T-helper 17 cell (primary cell): ENCODE measurements at regions not wholly inside any gene's neighbourhood (a gene's known extent, or its start where the extent isn't known, plus 50 kb on each side); places are given as distances from the start of the nearest gene placed in this dataset.

Source experiments
- ATAC-seq: fragments of 150-1000 bp; cut with Tn5 transposase; 2 replicates; pipeline ENCODE4 v1.10.0; 2021; ENCODE audit warnings: mild to moderate bottlenecking, moderate library complexity
- DNase-seq, 3 donors: peaks; one replicate each; pipeline versions ENCODE4 v3.0.0 to v3.0.0-alpha.2; 2020 to 2021
- H3K9me3 ChIP-seq: one replicate; pipeline ENCODE4 v1.7.0; 2013; ENCODE audit warnings: low read length, mild to moderate bottlenecking; ENCODE audit not compliant: control insufficient read depth, poor library complexity, severe bottlenecking
- H3K27ac Mint-ChIP-seq: one replicate; pipeline ENCODE4 v1.8.0; 2022; ENCODE audit warnings: mild to moderate bottlenecking, moderate library complexity, mixed read lengths
- H3K27me3 Mint-ChIP-seq: one replicate; pipeline ENCODE4 v1.8.0; 2022; ENCODE audit warnings: mixed read lengths
- H3K36me3 Mint-ChIP-seq: one replicate; pipeline ENCODE4 v1.8.0; 2022; ENCODE audit warnings: low read depth, mixed read lengths
- H3K4me1 Mint-ChIP-seq: one replicate; pipeline ENCODE4 v1.8.0; 2022; ENCODE audit warnings: mild to moderate bottlenecking, mixed read lengths
- H3K4me3 Mint-ChIP-seq: one replicate; pipeline ENCODE4 v1.8.0; 2022; ENCODE audit warnings: mild to moderate bottlenecking, moderate library complexity, mixed read lengths

DNA sequence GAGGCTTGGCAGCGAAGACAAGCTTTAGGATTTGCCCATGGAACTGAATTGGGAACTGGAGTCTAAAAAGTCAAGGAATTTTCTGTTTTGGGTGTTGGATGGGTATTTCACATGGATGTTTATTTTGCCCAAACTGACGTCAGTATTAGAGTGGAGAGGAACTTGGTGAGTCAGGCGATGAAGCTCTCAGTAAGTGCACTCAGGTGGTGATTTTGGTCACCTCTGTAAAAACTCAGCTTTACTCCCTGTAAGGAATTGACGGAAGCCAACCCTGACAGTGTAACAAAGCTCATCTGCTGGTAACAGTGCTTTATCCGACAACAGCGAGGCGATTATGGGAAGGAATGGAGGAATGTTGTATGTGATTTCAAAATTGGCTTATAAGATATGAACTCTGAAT lies 77.0 kb upstream of the PGRMC2 start:
- Mint-ChIP-seq H3K4me3 (no peak overlapping the region), H3K27me3 (no peaks in the 10 kb centered on the region), H3K27ac (no peak overlapping the region)

DNA sequence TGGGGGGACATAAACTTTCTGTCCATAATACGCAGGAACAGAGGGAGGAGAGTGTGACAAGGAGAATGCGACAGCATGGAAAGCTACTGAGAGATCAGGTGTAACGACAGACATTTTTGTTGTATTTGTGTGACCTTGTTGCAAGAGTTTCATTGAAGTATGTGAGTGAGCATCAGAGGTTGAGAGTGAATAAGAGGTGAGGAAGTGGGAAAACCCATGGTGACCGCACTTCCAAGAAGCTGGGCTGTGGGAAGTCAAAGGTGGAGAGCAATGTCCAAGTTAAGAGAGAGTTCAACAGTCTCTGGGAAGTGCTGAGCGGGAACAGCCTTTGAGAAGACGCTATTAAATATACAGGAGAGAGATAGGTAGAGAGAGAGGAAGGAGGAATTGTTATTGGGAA lies 76.4 kb upstream of the PGRMC2 start:
- DNase-seq (no peak), ATAC-seq (no peak)
- H3K9me3 ChIP-seq = no peaks in the 10 kb centered on the region
- no peaks in the 10 kb centered on the region for H3K4me1 Mint-ChIP-seq
- H3K4me3 Mint-ChIP-seq = no peak overlapping the region
- peaks cover 5% of the 10 kb centered on the region for H3K36me3 Mint-ChIP-seq
- H3K27me3 Mint-ChIP-seq = no peaks in the 10 kb centered on the region
- no peak overlapping the region for H3K27ac Mint-ChIP-seq

More for the DNA sequence above, 77.0 kb upstream of the PGRMC2 start:
- Mint-ChIP-seq H3K4me1 (no peaks in the 10 kb centered on the region), H3K36me3 (peaks cover 5% of the 10 kb centered on the region)
- DNase-seq (no peak), ATAC-seq (no peak)
- no peaks in the 10 kb centered on the region for H3K9me3 ChIP-seq

DNA sequence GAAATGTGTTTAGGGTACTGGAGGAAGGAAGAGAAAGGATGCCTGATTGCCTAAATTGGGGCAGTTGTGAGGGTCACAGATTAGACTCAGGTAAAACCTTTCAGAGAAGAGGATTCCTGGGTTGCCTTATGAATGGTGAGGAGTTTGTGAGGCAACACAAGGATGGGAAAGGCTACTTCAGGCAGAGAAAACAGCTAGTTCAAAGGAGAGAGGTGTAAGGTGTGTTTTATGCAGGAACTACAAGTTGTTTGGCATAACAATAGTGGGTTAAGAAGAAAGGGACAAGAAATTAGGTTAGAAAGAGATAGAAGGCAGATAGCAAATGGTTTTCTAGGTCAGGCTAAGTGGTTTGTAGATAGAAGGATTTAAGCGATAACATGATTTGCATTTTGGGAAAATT lies 75.1 kb upstream of the PGRMC2 start:
- Mint-ChIP-seq H3K4me1 (no peaks in the 10 kb centered on the region), H3K4me3 (no peak overlapping the region), H3K27me3 (no peaks in the 10 kb centered on the region), H3K27ac (no peak overlapping the region), H3K36me3 (peaks cover 5% of the 10 kb centered on the region)
- DNase-seq (no peak), ATAC-seq (no peak)
- no peaks in the 10 kb centered on the region for H3K9me3 ChIP-seq

DNA sequence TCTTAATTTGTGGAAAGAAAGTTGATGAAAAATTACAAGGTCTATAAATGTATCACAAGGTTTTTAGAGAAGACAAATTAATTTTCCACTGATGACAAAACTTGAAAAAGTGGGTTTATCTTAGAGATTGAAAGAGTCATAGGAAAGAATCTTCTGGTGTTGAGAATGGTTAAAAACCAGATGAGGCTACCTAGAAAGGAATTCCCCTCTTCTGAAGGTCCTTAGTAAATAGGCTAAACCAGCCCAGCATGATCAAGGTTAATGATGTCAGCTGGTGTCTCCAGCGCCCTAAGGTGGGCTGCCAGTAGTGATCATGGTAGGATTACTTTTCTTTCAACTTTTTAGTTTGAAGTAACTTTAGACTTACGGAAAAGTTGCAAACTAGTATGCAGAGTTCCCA lies 71.8 kb upstream of the PGRMC2 start:
- H3K27ac Mint-ChIP-seq = no peak overlapping the region
- peaks cover 3% of the 10 kb centered on the region for H3K36me3 Mint-ChIP-seq
- H3K9me3 ChIP-seq = no peaks in the 10 kb centered on the region
- H3K4me1 Mint-ChIP-seq = peaks cover 2% of the 10 kb centered on the region
- H3K27me3 Mint-ChIP-seq = no peaks in the 10 kb centered on the region
- DNase-seq (no peak), ATAC-seq (no peak)
- H3K4me3 Mint-ChIP-seq = no peak overlapping the region

DNA sequence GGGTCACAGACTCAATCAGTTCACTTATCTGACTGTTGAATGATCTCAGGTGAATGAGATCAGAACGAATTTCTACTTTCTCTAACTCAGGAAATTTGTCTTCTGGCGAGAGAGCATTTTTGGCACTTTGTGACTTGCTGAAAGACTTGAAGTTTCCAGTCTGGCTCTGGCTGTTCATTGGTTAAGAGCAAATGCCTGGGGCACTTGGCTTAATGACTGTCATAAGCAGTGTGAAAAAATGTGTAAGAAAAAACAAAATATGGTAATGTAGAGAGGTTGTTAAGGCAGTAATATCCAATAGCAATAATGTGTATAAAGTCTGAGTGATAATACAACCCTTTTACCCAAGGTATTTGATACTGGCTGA lies 71.3 kb upstream of the PGRMC2 start:
- no peak overlapping the region for H3K27ac Mint-ChIP-seq
- H3K36me3 Mint-ChIP-seq = peaks cover 3% of the 10 kb centered on the region
- no peaks in the 10 kb centered on the region for H3K27me3 Mint-ChIP-seq
- ATAC-seq (no peak), DNase-seq (no peak)
- peaks cover 2% of the 10 kb centered on the region for H3K4me1 Mint-ChIP-seq
- H3K4me3 Mint-ChIP-seq = no peak overlapping the region
- no peaks in the 10 kb centered on the region for H3K9me3 ChIP-seq

DNA sequence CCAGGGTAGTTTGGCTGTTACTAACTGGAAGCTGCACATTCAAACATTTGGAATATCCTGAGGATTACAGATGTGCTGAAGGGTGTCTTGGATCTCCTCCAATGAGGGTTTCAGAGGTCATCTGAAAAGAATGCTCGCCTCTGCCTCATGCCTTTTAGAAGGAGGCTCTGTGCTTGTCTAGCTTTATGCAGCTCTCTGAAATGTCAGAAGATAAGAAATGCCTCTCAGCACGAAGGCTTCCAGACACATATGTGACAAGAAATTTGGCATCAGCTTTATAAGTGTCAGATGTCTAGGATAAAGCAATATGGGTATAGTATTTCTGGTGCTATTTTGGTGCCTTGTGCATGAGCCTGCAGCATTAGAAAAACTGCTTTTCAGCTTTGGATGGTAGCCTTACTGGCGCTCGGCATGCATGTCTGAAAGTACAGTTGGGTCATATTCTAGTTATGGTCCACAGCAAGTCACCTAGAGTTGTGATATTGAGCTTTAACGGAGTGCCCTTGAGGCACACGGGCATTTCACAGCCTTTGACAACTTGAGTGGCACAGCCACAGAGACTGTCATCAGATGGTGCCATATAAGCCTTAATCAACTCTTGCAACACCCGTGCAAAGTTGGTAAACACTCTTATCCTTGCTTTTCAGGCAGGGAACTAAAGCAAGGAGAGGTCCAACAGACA lies 70.8 kb upstream of the PGRMC2 start:
- Mint-ChIP-seq H3K27me3 (no peaks in the 10 kb centered on the region), H3K27ac (no peak overlapping the region), H3K36me3 (peaks cover 3% of the 10 kb centered on the region), H3K4me1 (peaks cover 2% of the 10 kb centered on the region), H3K4me3 (no peak overlapping the region)
- ATAC-seq (no peak), DNase-seq (no peak)
- no peaks in the 10 kb centered on the region for H3K9me3 ChIP-seq

DNA sequence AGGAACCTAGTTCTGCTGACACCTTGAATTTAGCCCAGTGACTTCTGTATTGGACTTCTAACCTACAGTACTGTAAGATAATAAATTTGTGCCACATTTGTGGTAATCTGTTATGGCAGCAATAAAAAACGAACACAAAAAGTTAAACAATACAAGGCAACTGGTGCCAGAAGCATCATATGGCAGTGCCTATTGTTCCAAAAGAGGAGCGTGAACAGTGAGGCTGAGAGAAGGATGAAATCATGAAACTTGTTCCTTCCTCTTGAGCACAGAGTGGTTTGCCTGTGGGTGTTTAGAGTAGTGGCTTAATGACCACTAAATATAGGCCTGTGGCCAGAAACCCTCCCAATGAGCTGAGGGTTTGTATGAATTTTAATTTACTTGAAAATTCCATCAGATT lies 69.7 kb upstream of the PGRMC2 start:
- H3K4me1 Mint-ChIP-seq = peaks cover 2% of the 10 kb centered on the region
- H3K36me3 Mint-ChIP-seq = peaks cover 3% of the 10 kb centered on the region
- ATAC-seq = no peak
- no peak overlapping the region for H3K27ac Mint-ChIP-seq
- no peaks in the 10 kb centered on the region for H3K27me3 Mint-ChIP-seq
- H3K4me3 Mint-ChIP-seq = no peak overlapping the region
- H3K9me3 ChIP-seq = no peaks in the 10 kb centered on the region
- DNase-seq = no peak

DNA sequence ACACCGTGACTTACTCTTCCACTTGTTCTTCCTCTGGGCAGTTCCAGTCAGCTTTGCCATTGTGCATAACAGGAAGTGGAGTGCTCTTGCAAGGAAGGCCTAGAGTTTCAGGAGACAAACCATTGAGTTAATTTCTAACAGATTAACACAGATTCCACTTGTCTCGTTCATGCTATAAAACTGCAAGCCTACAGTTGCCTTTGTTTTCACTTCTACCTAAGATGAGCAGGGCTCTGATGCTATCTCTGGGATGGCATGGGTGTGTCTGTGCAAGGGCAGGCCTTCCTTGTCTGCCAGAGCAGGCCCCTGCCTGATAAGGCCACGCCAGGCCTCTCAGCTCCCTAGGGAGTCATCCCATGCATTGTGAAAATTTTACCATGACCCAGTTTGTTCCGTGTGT lies 67.7 kb upstream of the PGRMC2 start:
- no peaks in the 10 kb centered on the region for H3K9me3 ChIP-seq
- H3K4me1 Mint-ChIP-seq = peaks cover 2% of the 10 kb centered on the region
- H3K4me3 Mint-ChIP-seq = no peak overlapping the region
- no peak overlapping the region for H3K27ac Mint-ChIP-seq
- peaks cover 5% of the 10 kb centered on the region for H3K27me3 Mint-ChIP-seq
- ATAC-seq = no peak
- DNase-seq = no peak
- no peaks in the 10 kb centered on the region for H3K36me3 Mint-ChIP-seq

DNA sequence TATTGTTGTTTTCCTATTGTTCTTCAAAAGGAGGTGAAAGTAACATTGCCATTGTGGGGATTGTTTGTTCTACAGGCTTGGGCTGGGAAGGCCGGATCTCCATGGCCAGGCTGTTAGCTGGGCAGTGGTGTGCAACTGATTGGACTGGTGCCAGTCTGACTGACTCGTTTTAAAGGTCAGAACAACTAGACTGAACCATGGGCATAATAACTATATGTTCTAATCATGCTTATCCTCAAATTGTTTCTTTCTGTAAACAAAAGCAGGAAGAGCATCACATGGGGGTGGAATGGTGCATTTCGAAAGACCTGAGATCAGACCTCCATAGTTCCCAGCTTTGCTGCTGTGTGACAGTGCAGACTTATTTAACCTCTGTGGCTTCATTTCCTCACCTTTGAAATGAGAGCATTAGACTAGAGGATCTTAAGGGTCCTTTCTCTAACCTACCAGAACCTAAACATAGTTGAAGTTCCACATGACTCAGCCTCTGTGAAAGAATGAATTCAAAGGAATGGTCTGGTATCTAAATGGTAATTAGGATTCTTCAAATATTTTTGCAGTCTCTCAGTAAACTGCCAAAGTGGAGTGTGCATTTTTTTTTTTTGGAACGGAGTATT lies 66.7 kb upstream of the PGRMC2 start:
- DNase-seq (no peak), ATAC-seq (no peak)
- H3K4me1 Mint-ChIP-seq = peaks cover 2% of the 10 kb centered on the region
- H3K27me3 Mint-ChIP-seq = peaks cover 5% of the 10 kb centered on the region
- H3K4me3 Mint-ChIP-seq = no peak overlapping the region
- H3K9me3 ChIP-seq = no peaks in the 10 kb centered on the region
- H3K36me3 Mint-ChIP-seq = no peaks in the 10 kb centered on the region
- no peak overlapping the region for H3K27ac Mint-ChIP-seq

DNA sequence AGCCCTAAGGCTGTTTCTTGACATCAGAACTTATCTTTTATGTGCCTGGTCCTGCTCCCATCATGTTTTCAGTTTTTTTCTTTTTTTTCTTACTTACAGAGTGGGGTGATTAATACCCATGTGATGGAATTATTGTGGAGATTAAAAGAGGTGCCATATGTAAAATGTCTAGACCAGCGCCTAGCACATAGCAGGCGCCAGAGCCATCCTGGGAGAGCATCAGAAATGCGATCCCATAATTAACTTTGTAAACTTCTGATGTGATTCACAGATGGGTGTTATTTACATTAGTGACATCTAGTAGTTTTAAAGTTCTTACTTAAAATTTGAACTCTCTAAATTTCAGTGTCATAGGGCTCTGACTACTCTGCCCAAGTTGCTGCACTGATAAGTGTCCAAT lies 66.2 kb upstream of the PGRMC2 start:
- Mint-ChIP-seq H3K27ac (no peak overlapping the region), H3K36me3 (no peaks in the 10 kb centered on the region)
- no peak for ATAC-seq

DNA sequence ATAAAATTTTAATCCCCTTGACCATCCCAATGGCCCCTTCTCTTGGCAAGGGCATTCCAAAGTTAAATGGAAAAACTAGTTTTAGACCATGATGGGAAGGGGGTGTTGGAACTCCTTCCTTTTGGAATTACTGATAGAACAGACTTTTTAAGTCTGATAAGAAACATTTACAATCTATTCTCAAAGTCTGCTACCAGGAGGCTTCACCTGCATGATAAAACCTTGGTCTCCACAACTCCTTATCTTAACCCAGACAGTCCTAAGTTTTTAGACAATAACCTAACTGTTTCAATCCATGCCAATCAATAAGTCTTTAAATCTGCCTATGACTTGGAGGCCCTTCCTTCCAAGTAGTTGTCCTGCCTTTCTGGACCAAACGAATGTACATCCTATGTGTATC lies 63.9 kb upstream of the PGRMC2 start:
- peaks cover 2% of the 10 kb centered on the region for H3K4me1 Mint-ChIP-seq
- no peak for DNase-seq
- peaks cover 5% of the 10 kb centered on the region for H3K27me3 Mint-ChIP-seq
- no peak overlapping the region for H3K4me3 Mint-ChIP-seq
- no peak for ATAC-seq
- H3K36me3 Mint-ChIP-seq = no peaks in the 10 kb centered on the region
- H3K9me3 ChIP-seq = no peaks in the 10 kb centered on the region
- H3K27ac Mint-ChIP-seq = no peak overlapping the region

More for the DNA sequence above, 66.2 kb upstream of the PGRMC2 start:
- Mint-ChIP-seq H3K4me1 (peaks cover 2% of the 10 kb centered on the region), H3K27me3 (peaks cover 5% of the 10 kb centered on the region), H3K4me3 (no peak overlapping the region)
- DNase-seq = no peak
- H3K9me3 ChIP-seq = no peaks in the 10 kb centered on the region

DNA sequence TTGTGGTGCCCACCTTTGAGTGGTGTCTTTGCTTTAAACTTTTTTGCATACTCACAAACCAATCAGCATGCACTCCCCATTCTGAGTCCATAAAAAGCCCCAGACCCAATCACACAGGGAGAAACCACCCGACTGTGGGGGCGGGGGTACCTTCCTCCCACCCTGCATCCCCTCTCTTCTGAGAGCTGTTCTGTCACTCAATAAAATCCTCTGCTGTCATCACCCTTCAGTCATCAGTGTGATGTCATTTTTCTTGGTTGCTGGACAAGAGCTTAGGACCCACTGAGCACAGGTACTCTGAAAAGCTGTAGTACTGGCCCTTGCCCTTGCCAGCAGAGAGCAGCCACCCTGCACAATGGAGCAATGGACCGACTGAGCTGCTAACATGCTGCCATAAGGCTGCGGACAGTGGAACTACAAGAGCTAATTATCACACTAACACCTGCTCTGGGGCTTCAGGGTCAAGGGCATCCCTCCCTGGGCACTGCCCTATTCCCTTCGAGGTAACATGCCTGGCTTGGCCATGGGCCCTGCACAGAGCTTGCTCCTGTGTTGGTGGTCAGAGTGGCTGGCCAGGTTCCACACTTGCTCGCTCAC lies 62.9 kb upstream of the PGRMC2 start:
- no peak overlapping the region for H3K4me3 Mint-ChIP-seq
- no peak overlapping the region for H3K27ac Mint-ChIP-seq
- DNase-seq (no peak), ATAC-seq (no peak)
- H3K4me1 Mint-ChIP-seq = peaks cover 2% of the 10 kb centered on the region
- peaks cover 5% of the 10 kb centered on the region for H3K27me3 Mint-ChIP-seq
- H3K36me3 Mint-ChIP-seq = no peaks in the 10 kb centered on the region
- H3K9me3 ChIP-seq = no peaks in the 10 kb centered on the region

DNA sequence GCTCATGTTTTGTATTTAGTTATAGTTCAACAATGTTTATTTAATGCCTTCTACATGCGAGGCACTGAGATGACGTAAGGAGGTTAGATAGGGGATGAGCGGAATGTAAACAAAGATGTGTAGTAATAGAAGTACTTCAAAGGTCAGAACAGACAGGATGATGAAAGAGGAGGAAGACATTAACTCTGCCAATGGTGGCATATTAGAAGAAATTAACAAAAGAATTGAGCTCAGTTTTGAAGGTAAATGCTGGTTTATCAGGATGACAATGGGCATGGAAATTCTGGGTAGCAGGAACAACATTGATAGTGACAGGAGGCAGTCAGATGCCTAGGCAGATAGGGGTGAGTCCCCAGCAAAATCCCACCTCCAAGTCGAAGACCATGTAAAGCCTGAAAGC lies 62.3 kb upstream of the PGRMC2 start:
- no peaks in the 10 kb centered on the region for H3K36me3 Mint-ChIP-seq

More for the DNA sequence above, 62.3 kb upstream of the PGRMC2 start:
- no peaks in the 10 kb centered on the region for H3K9me3 ChIP-seq
- no peak overlapping the region for H3K27ac Mint-ChIP-seq
- no peak for DNase-seq
- peaks cover 5% of the 10 kb centered on the region for H3K27me3 Mint-ChIP-seq
- ATAC-seq = no peak
- no peak overlapping the region for H3K4me3 Mint-ChIP-seq
- peaks cover 1% of the 10 kb centered on the region for H3K4me1 Mint-ChIP-seq
